ENCODE measurements at regions not wholly inside any gene's neighbourhood (a gene's known extent, or its start where the extent isn't known, plus 50 kb on each side); places are given as distances from the start of the nearest gene placed in this dataset.

DNA sequence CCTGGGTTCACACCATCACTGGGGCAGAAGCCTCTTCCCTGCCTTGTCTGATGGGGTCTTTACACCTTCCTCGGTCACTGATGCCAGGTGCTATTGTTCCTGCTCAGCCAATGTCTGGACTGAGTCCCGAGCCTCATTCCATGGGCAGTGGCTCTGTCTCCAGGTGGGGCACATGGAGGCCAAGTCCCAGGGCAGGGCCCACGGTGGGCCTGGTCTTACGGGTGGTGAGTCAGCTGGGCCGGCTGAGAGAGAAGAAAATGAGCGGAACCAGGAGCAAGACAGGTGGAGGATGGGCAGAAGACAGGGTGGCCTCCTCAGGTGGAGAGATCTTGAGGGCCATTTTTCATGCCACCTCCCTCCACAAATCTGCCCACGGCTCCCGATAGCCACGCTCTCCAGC, 131.7 kb upstream of the FAM20C start:
- no peak for TF ChIP-seq RARB (CRISPR knock-in tag; IDR thresholded peaks at IDR 0.05)
- TF ChIP-seq, protein P1, sequence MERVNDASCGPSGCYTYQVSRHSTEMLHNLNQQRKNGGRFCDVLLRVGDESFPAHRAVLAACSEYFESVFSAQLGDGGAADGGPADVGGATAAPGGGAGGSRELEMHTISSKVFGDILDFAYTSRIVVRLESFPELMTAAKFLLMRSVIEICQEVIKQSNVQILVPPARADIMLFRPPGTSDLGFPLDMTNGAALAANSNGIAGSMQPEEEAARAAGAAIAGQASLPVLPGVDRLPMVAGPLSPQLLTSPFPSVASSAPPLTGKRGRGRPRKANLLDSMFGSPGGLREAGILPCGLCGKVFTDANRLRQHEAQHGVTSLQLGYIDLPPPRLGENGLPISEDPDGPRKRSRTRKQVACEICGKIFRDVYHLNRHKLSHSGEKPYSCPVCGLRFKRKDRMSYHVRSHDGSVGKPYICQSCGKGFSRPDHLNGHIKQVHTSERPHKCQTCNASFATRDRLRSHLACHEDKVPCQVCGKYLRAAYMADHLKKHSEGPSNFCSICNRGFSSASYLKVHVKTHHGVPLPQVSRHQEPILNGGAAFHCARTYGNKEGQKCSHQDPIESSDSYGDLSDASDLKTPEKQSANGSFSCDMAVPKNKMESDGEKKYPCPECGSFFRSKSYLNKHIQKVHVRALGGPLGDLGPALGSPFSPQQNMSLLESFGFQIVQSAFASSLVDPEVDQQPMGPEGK (CRISPR knock-in tag; IDR thresholded peaks at IDR 0.05; ENCODE audit: borderline replicate concordance) = no peak
- no peak for TF ChIP-seq CREB5 (CRISPR knock-in tag; IDR thresholded peaks at IDR 0.05; ENCODE audit: low read depth)
- TF ChIP-seq ZNF70 (CRISPR knock-in tag; IDR thresholded peaks at IDR 0.05) = no peak
- TF ChIP-seq ZNF8 (CRISPR knock-in tag; IDR thresholded peaks at IDR 0.05) = no peak
- no peak for TF ChIP-seq OSR1 (CRISPR knock-in tag; IDR thresholded peaks at IDR 0.05)
- no peak for TF ChIP-seq TOX (CRISPR knock-in tag; IDR thresholded peaks at IDR 0.05; ENCODE audit: borderline replicate concordance)
- TF ChIP-seq, protein P2, sequence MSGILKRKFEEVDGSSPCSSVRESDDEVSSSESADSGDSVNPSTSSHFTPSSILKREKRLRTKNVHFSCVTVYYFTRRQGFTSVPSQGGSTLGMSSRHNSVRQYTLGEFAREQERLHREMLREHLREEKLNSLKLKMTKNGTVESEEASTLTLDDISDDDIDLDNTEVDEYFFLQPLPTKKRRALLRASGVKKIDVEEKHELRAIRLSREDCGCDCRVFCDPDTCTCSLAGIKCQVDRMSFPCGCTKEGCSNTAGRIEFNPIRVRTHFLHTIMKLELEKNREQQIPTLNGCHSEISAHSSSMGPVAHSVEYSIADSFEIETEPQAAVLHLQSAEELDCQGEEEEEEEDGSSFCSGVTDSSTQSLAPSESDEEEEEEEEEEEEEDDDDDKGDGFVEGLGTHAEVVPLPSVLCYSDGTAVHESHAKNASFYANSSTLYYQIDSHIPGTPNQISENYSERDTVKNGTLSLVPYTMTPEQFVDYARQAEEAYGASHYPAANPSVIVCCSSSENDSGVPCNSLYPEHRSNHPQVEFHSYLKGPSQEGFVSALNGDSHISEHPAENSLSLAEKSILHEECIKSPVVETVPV (CRISPR knock-in tag; IDR thresholded peaks at IDR 0.05) = no peak
